ENCODE measurements at regions not wholly inside any gene's neighbourhood (a gene's known extent, or its start where the extent isn't known, plus 50 kb on each side); places are given as distances from the start of the nearest gene placed in this dataset.

GRCh38 chr17:53941231-53941630 is 118.5 kb downstream of the KIF2B start:
- intact Hi-C loops (cut with micrococcal nuclease; ENCODE audit: unreplicated experiment) = no loop called here
- no peak overlapping the region for H3K27ac ChIP-seq
- H3K36me3 ChIP-seq (ENCODE audit: low read depth) = no peaks in the 10 kb centered on the region
- DNase-seq = no peak
- no peak overlapping the region for H3K4me2 ChIP-seq
- H2AFZ ChIP-seq = no peak overlapping the region
- H3K9me2 ChIP-seq (ENCODE audit: insufficient read depth) = no peaks in the 10 kb centered on the region
- POLR2A ChIA-PET (ENCODE audit: unreplicated experiment) = no interaction called here
- CTCF ChIA-PET = no interaction called here
- no TSS peak for BruUV-seq (replicated peaks)
- H3K4me3 ChIP-seq = no peak overlapping the region
- H4K20me1 ChIP-seq (ENCODE audit: insufficient read depth) = no peaks in the 10 kb centered on the region
- H3F3A ChIP-seq (ENCODE audit: insufficient read depth, low read depth) = no peaks in the 10 kb centered on the region
- no peaks in the 10 kb centered on the region for H3K79me2 ChIP-seq (ENCODE audit: low read depth)
- H3K27me3 ChIP-seq (ENCODE audit: insufficient read depth, low read depth) = no peaks in the 10 kb centered on the region
- H3K9me3 ChIP-seq (ENCODE audit: insufficient read depth, low read depth) = no peaks in the 10 kb centered on the region
- H3K4me1 ChIP-seq (replicated peaks; ENCODE audit: insufficient read depth) = no peaks in the 10 kb centered on the region
- TF ChIP-seq CTCF (conservative IDR thresholded peaks at IDR 0.05) (no peak), EZH2 (IDR thresholded peaks at IDR 0.05; ENCODE audit: low read depth) (no peak)

- Histone ChIP-seq H3K4me2 (no peak overlapping the region), H3K9me3 (ENCODE audit: insufficient read depth, low read depth) (no peaks in the 10 kb centered on the region), H3K27me3 (ENCODE audit: insufficient read depth, low read depth) (no peaks in the 10 kb centered on the region), H3K4me3 (no peak overlapping the region), H3K36me3 (ENCODE audit: low read depth) (no peaks in the 10 kb centered on the region), H3F3A (ENCODE audit: insufficient read depth, low read depth) (no peaks in the 10 kb centered on the region), H3K4me1 (replicated peaks; ENCODE audit: insufficient read depth) (no peaks in the 10 kb centered on the region), H4K20me1 (ENCODE audit: insufficient read depth) (no peaks in the 10 kb centered on the region), H2AFZ (no peak overlapping the region), H3K9me2 (ENCODE audit: insufficient read depth) (no peaks in the 10 kb centered on the region), H3K79me2 (ENCODE audit: low read depth) (no peaks in the 10 kb centered on the region), H3K27ac (no peak overlapping the region)
- no TSS peak for BruUV-seq (replicated peaks)
- POLR2A ChIA-PET (ENCODE audit: unreplicated experiment) = no interaction called here
- CTCF ChIA-PET = no interaction called here
- intact Hi-C loops (cut with micrococcal nuclease; ENCODE audit: unreplicated experiment) = no loop called here
- no peak for DNase-seq
- no peak for TF ChIP-seq EZH2 (IDR thresholded peaks at IDR 0.05; ENCODE audit: low read depth)
- TF ChIP-seq CTCF (conservative IDR thresholded peaks at IDR 0.05) = no peak
Observed at GRCh38 chr17:53942436-53942835, 119.7 kb downstream of the KIF2B start.

GRCh38 chr17:53942898-53943297 is 120.2 kb downstream of the KIF2B start:
- intact Hi-C loops (cut with micrococcal nuclease; ENCODE audit: unreplicated experiment) = no loop called here
- no peaks in the 10 kb centered on the region for H3K9me2 ChIP-seq (ENCODE audit: insufficient read depth)
- ChIA-PET CTCF (no interaction called here), POLR2A (ENCODE audit: unreplicated experiment) (no interaction called here)
- BruUV-seq (replicated peaks) = no TSS peak
- H4K20me1 ChIP-seq (ENCODE audit: insufficient read depth) = no peaks in the 10 kb centered on the region
- no peak overlapping the region for H3K4me2 ChIP-seq
- no peaks in the 10 kb centered on the region for H3K79me2 ChIP-seq (ENCODE audit: low read depth)
- H2AFZ ChIP-seq = no peak overlapping the region
- no peaks in the 10 kb centered on the region for H3K36me3 ChIP-seq (ENCODE audit: low read depth)
- no peak overlapping the region for H3K4me3 ChIP-seq
- no peaks in the 10 kb centered on the region for H3F3A ChIP-seq (ENCODE audit: insufficient read depth, low read depth)
- TF ChIP-seq EZH2 (IDR thresholded peaks at IDR 0.05; ENCODE audit: low read depth) (no peak), CTCF (conservative IDR thresholded peaks at IDR 0.05) (no peak)
- DNase-seq = no peak
- no peaks in the 10 kb centered on the region for H3K9me3 ChIP-seq (ENCODE audit: insufficient read depth, low read depth)
- H3K27me3 ChIP-seq (ENCODE audit: insufficient read depth, low read depth) = no peaks in the 10 kb centered on the region
- H3K4me1 ChIP-seq (replicated peaks; ENCODE audit: insufficient read depth) = no peaks in the 10 kb centered on the region
- H3K27ac ChIP-seq = no peak overlapping the region
